ENCODE measurements at regions not wholly inside any gene's neighbourhood (a gene's known extent, or its start where the extent isn't known, plus 50 kb on each side); places are given as distances from the start of the nearest gene placed in this dataset.

GRCh38 chr6:144753023-144753705 is 468.0 kb downstream of the UTRN start:
- H2BK15ac ChIP-seq (ENCODE audit: low read depth, low read length): no peak overlapping the region
- H3K4me1 ChIP-seq (ENCODE audit: insufficient read depth, low read length): no peaks in the 10 kb centered on the region
- H3K27me3 Mint-ChIP-seq (ENCODE audit: low read depth): no peaks in the 10 kb centered on the region
- H2BK12ac ChIP-seq (ENCODE audit: insufficient read length, low read depth, low read length): no peak overlapping the region
- no peak overlapping the region for H3K4me2 ChIP-seq (ENCODE audit: insufficient read depth, insufficient read length, low read length)
- no peaks in the 10 kb centered on the region for H3K79me1 ChIP-seq (ENCODE audit: insufficient read depth, low read depth, low read length, poor library complexity, severe bottlenecking)
- no peak overlapping the region for H2AFZ ChIP-seq (ENCODE audit: low read length)
- H2AK5ac ChIP-seq (ENCODE audit: insufficient read length, low read length): no peak overlapping the region
- H4K8ac ChIP-seq (replicated peaks; ENCODE audit: insufficient read length, low read depth, low read length): no peak overlapping the region
- DNase-seq: no peak
- H3K4me3 Mint-ChIP-seq: no peak overlapping the region
- no peaks in the 10 kb centered on the region for H3K27me3 ChIP-seq (ENCODE audit: insufficient read depth, low read length)
- no peaks in the 10 kb centered on the region for H4K20me1 ChIP-seq (ENCODE audit: control insufficient read depth, insufficient read depth, insufficient read length)
- H3K23ac ChIP-seq (ENCODE audit: insufficient read length, low read depth, low read length): no peak overlapping the region
- H4K5ac ChIP-seq (ENCODE audit: insufficient read length, low read depth, low read length): no peak overlapping the region
- H3K9me3 Mint-ChIP-seq: no peaks in the 10 kb centered on the region
- H3K23me2 ChIP-seq (ENCODE audit: insufficient read length, low read depth, low read length, poor library complexity, severe bottlenecking): no peaks in the 10 kb centered on the region
- no peak overlapping the region for H4K91ac ChIP-seq (ENCODE audit: insufficient read length, low read depth, low read length)
- peaks cover 3 to 31% (median 23%) of the 10 kb centered on the region in 3 experiments for H3K36me3 Mint-ChIP-seq (ENCODE audit: insufficient read depth in 1 of 3, low read depth in 3 of 3)
- TF ChIP-seq, protein P1, sequence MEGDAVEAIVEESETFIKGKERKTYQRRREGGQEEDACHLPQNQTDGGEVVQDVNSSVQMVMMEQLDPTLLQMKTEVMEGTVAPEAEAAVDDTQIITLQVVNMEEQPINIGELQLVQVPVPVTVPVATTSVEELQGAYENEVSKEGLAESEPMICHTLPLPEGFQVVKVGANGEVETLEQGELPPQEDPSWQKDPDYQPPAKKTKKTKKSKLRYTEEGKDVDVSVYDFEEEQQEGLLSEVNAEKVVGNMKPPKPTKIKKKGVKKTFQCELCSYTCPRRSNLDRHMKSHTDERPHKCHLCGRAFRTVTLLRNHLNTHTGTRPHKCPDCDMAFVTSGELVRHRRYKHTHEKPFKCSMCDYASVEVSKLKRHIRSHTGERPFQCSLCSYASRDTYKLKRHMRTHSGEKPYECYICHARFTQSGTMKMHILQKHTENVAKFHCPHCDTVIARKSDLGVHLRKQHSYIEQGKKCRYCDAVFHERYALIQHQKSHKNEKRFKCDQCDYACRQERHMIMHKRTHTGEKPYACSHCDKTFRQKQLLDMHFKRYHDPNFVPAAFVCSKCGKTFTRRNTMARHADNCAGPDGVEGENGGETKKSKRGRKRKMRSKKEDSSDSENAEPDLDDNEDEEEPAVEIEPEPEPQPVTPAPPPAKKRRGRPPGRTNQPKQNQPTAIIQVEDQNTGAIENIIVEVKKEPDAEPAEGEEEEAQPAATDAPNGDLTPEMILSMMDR (conservative IDR thresholded peaks at IDR 0.05): no peak
- H3K9ac ChIP-seq (ENCODE audit: extremely low read depth, insufficient read length, low read length): no peak overlapping the region
- H3K4ac ChIP-seq (ENCODE audit: low read depth, low read length): no peak overlapping the region
- no peak overlapping the region for H3T11ph ChIP-seq (ENCODE audit: low read length)
- no peak overlapping the region for H3K14ac ChIP-seq (ENCODE audit: insufficient read depth, low read length)
- H2BK5ac ChIP-seq (ENCODE audit: insufficient read length, low read length): no peak overlapping the region
- H2BK20ac ChIP-seq (ENCODE audit: low read depth, low read length, poor library complexity, severe bottlenecking): no peak overlapping the region
- no peak overlapping the region for H3K27ac ChIP-seq (ENCODE audit: insufficient read length, low read depth, low read length)
- peaks cover 0 to 8% of the 10 kb centered on the region in 2 experiments; a peak in 2 of 4 replicates for H3K4me1 Mint-ChIP-seq
- no peak overlapping the region for H2BK120ac ChIP-seq (ENCODE audit: low read depth, low read length, poor library complexity, severe bottlenecking)
- peak overlapping the region in 2 of 3 experiments; percentile 13 to 77; a peak in 1 of 7 replicates for H3K27ac Mint-ChIP-seq
- no peaks in the 10 kb centered on the region for H3K79me2 ChIP-seq (ENCODE audit: insufficient read depth, low read length)
- no peaks in the 10 kb centered on the region for H3K9me3 ChIP-seq (ENCODE audit: control insufficient read depth, low read depth, low read length)
- no CpG with 5 or more reads among the region's 2 CpGs for WGBS (ENCODE audit: extremely low coverage, insufficient read length, low lambda C conversion rate)
- no peak overlapping the region for H3K56ac ChIP-seq (ENCODE audit: insufficient read length, low read depth, low read length)
- H3K18ac ChIP-seq (ENCODE audit: insufficient read length, low read depth, low read length): no peak overlapping the region

All from H9 (cell line).